ENCODE measurements at regions not wholly inside any gene's neighbourhood (a gene's known extent, or its start where the extent isn't known, plus 50 kb on each side); places are given as distances from the start of the nearest gene placed in this dataset.

DNA sequence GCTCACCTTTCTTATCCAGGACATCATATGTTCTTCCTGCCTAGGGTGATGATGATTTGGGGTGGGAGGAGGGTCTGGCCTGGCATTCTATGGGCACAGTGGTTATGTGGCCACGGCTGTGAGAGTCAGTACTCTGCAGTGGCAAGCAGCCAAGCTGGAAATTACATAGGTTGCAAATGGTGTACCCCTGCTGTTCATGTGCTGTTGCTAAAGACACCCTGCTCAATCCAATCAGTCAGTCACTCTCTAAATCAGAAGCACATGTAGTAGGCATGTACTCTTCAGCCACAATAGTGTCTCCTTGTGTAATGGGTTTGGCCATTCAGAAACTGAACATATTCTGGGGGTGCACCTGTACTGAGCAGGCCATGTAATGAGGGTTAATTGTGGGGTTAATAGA is 449.1 kb upstream of the ANKRD30A start:
- intact Hi-C loops (cut with micrococcal nuclease; ENCODE audit: unreplicated experiment) = no loop called here
- H3K79me2 ChIP-seq (ENCODE audit: low read depth) = no peaks in the 10 kb centered on the region
- H3K27me3 ChIP-seq (ENCODE audit: insufficient read depth, low read depth) = peaks cover 6% of the 10 kb centered on the region
- ChIA-PET CTCF (no interaction called here), POLR2A (ENCODE audit: unreplicated experiment) (no interaction called here)
- H3K9me3 ChIP-seq (ENCODE audit: insufficient read depth, low read depth) = no peaks in the 10 kb centered on the region
- no TSS peak for BruUV-seq (replicated peaks)
- no peak overlapping the region for H2AFZ ChIP-seq
- H3K4me3 ChIP-seq = no peak overlapping the region
- no peaks in the 10 kb centered on the region for H3K9me2 ChIP-seq (ENCODE audit: insufficient read depth)
- no peak for TF ChIP-seq EZH2 (IDR thresholded peaks at IDR 0.05; ENCODE audit: low read depth)
- TF ChIP-seq, protein P1, sequence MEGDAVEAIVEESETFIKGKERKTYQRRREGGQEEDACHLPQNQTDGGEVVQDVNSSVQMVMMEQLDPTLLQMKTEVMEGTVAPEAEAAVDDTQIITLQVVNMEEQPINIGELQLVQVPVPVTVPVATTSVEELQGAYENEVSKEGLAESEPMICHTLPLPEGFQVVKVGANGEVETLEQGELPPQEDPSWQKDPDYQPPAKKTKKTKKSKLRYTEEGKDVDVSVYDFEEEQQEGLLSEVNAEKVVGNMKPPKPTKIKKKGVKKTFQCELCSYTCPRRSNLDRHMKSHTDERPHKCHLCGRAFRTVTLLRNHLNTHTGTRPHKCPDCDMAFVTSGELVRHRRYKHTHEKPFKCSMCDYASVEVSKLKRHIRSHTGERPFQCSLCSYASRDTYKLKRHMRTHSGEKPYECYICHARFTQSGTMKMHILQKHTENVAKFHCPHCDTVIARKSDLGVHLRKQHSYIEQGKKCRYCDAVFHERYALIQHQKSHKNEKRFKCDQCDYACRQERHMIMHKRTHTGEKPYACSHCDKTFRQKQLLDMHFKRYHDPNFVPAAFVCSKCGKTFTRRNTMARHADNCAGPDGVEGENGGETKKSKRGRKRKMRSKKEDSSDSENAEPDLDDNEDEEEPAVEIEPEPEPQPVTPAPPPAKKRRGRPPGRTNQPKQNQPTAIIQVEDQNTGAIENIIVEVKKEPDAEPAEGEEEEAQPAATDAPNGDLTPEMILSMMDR (conservative IDR thresholded peaks at IDR 0.05) = no peak
- no peaks in the 10 kb centered on the region for H3K36me3 ChIP-seq (ENCODE audit: low read depth)
- no peak overlapping the region for H3K27ac ChIP-seq
- no peak overlapping the region for H3K4me2 ChIP-seq
- no peaks in the 10 kb centered on the region for H4K20me1 ChIP-seq (ENCODE audit: insufficient read depth)
- no peak for DNase-seq
- H3K4me1 ChIP-seq (replicated peaks; ENCODE audit: insufficient read depth) = no peaks in the 10 kb centered on the region
- H3F3A ChIP-seq (ENCODE audit: insufficient read depth, low read depth) = no peaks in the 10 kb centered on the region

DNA sequence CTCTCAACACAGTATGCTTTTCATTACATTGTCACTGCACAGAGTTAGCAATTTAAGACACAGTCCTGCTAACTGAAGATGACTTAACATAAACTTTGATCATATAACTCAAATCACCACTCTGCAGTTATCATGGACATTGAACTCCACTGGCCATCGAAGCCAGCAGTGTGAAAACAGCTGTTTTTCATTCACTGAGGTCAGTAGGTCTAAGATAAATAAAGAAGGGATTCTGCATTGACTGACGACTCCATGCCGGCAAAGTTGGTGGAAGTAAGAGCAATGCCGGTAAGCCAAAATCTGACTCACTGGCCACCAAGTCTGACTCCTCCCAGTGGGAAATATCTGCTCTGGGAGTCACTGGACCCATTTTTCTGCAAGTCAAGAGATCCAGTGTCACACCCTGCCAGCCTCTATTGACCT is 449.9 kb upstream of the ANKRD30A start:
- no TSS peak for BruUV-seq (replicated peaks)

DNA sequence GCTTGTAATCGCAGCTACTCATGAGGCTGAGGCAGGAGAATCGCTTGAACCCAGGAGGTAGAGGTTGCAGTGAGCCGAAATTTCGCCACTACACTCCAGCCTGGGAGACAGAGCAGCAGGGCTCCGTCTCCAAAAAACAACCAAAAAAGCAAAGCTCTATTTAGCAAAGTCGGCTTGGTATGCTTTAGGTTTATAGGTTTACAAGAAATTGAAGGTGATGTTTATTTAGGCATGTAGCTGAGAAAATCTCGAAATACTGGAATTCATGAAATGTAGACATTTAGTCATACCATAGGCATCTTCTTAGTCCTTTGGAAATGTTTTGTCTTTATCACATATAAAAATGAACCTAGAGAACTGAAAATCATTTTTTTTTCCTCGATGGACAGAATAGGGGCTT is 453.8 kb upstream of the ANKRD30A start:
- intact Hi-C loops (cut with micrococcal nuclease; ENCODE audit: unreplicated experiment) = no loop called here
- no peak overlapping the region for H3K4me3 ChIP-seq
- no TSS peak for BruUV-seq (replicated peaks)

More for the DNA sequence above, 449.9 kb upstream of the ANKRD30A start:
- no peaks in the 10 kb centered on the region for H3K9me3 ChIP-seq (ENCODE audit: insufficient read depth, low read depth)
- H3K9me2 ChIP-seq (ENCODE audit: insufficient read depth) = no peaks in the 10 kb centered on the region
- H4K20me1 ChIP-seq (ENCODE audit: insufficient read depth) = no peaks in the 10 kb centered on the region
- H3K4me3 ChIP-seq = no peak overlapping the region
- no peak overlapping the region for H3K27ac ChIP-seq
- TF ChIP-seq, protein P1 (conservative IDR thresholded peaks at IDR 0.05) = no peak
- no peak for TF ChIP-seq EZH2 (IDR thresholded peaks at IDR 0.05; ENCODE audit: low read depth)
- ChIA-PET CTCF (no interaction called here), POLR2A (ENCODE audit: unreplicated experiment) (no interaction called here)
- no peaks in the 10 kb centered on the region for H3F3A ChIP-seq (ENCODE audit: insufficient read depth, low read depth)
- H3K4me2 ChIP-seq = no peak overlapping the region
- DNase-seq = no peak
- intact Hi-C loops (cut with micrococcal nuclease; ENCODE audit: unreplicated experiment) = no loop called here
- H2AFZ ChIP-seq = no peak overlapping the region
- peaks cover 8% of the 10 kb centered on the region for H3K27me3 ChIP-seq (ENCODE audit: insufficient read depth, low read depth)
- no peaks in the 10 kb centered on the region for H3K36me3 ChIP-seq (ENCODE audit: low read depth)
- H3K4me1 ChIP-seq (replicated peaks; ENCODE audit: insufficient read depth) = no peaks in the 10 kb centered on the region
- H3K79me2 ChIP-seq (ENCODE audit: low read depth) = no peaks in the 10 kb centered on the region

More for the DNA sequence above, 453.8 kb upstream of the ANKRD30A start:
- no peak for DNase-seq
- Histone ChIP-seq H3K9me3 (ENCODE audit: insufficient read depth, low read depth) (no peaks in the 10 kb centered on the region), H3K4me2 (no peak overlapping the region), H3K9me2 (ENCODE audit: insufficient read depth) (no peaks in the 10 kb centered on the region), H3F3A (ENCODE audit: insufficient read depth, low read depth) (no peaks in the 10 kb centered on the region), H3K4me1 (replicated peaks; ENCODE audit: insufficient read depth) (no peaks in the 10 kb centered on the region), H3K27ac (no peak overlapping the region), H3K36me3 (ENCODE audit: low read depth) (no peaks in the 10 kb centered on the region), H4K20me1 (ENCODE audit: insufficient read depth) (no peaks in the 10 kb centered on the region), H2AFZ (no peak overlapping the region), H3K79me2 (ENCODE audit: low read depth) (no peaks in the 10 kb centered on the region), H3K27me3 (ENCODE audit: insufficient read depth, low read depth) (peaks cover 8% of the 10 kb centered on the region)
- no peak for TF ChIP-seq EZH2 (IDR thresholded peaks at IDR 0.05; ENCODE audit: low read depth)
- TF ChIP-seq, protein P1 (conservative IDR thresholded peaks at IDR 0.05) = no peak
- ChIA-PET CTCF (interaction anchor here (0.8 kb wide), 1 partner anchor 798 kb away, joined by 4 read pairs; no protein-coding TSS in a partner anchor), POLR2A (ENCODE audit: unreplicated experiment) (no interaction called here)
